Medulla oblongata (tissue), 1 donor: ENCODE measurements at regions not wholly inside any gene's neighbourhood (a gene's known extent, or its start where the extent isn't known, plus 50 kb on each side); places are given as distances from the start of the nearest gene placed in this dataset.
"Not testable (repeated sequence)": the region's sequence is repeated elsewhere in the genome, so short reads cannot be mapped to it uniquely, and the experiment has no call there.

ENCODE experiments used
- DNase-seq: peaks from one replicate; pipeline ENCODE4 v3.0.0-alpha.2; 2015; ENCODE audit errors: extremely low spot score

DNA sequence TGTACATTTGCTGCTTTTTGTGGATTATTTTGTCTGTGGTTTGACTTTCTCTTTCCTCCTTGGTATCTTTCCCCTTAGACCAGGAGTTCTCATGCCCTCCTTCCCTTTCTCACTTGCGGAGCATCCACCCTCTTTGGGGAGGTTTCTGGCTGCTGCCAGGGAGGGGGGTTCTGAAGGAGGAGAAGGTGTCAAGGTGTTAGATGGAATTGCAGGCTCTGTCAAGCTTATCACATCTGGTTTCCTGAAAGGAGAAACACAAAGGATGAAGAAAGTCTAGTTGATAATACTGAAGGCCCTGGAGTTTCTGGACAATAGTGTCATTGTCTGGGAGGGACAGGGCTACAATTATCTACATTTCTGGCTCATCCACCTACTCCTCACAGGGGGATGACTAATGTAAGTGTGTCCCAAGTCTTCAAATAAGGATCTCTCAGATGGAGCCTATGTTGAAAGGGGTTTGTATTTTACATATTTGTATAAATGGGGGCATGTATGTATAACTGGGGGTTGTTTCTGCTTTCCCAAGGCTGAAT lies 217.3 kb upstream of the CCDC196 start:
- DNase-seq = peak; percentile 20

- DNase-seq = no peak
These were observed 213.9 kb upstream of the CCDC196 start for GRCh38 chr14:66272221-66272620.

GRCh38 chr14:66273261-66273832 lies 212.8 kb upstream of the CCDC196 start:
- peak; percentile 15 for DNase-seq

- DNase-seq = not testable (repeated sequence)
These were observed 207.8 kb upstream of the CCDC196 start for GRCh38 chr14:66278418-66278817.

DNA sequence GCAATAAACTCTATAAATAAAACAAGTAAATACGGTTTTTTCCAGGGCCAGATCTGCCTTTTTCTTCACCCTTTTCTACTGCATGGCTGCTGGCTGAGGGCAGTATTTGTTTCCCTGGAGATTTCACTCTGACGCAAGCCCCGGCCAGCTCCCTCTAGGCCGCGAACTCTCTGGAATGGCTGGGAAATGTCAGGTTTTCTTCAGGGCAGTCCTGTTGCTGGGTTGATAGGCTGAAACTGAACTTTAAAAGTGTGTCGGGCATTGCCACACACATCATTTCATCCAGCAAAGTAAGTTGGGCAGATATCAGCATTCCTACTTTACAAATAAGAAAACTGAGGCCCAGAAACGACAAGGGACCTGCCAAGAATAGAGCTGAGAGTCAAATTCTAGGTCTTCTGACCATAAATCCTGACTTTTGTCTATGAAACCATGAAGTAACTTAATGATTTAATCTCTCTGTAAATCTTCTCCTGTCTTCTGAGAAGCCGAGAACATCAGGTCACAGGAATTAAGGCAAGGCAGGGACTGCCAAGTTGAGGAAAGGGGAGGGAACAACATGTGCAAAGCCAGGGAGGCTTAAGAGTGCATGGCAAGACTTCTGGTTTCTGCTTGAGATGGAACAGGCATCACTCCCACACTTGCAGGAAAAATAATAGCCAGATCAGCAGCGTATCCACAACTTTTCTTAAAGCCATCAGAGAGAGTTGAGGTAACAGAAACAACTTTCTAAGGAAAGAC lies 205.0 kb upstream of the CCDC196 start:
- peak; percentile 70 for DNase-seq

- DNase-seq = no peak
These were observed 201.8 kb upstream of the CCDC196 start for GRCh38 chr14:66284346-66284745.

- DNase-seq = no peak
These were observed 197.7 kb upstream of the CCDC196 start for GRCh38 chr14:66288511-66288910.

GRCh38 chr14:66291756-66292155 lies 194.4 kb upstream of the CCDC196 start:
- no peak for DNase-seq

GRCh38 chr14:66293533-66294105 lies 192.6 kb upstream of the CCDC196 start:
- no peak for DNase-seq

DNA sequence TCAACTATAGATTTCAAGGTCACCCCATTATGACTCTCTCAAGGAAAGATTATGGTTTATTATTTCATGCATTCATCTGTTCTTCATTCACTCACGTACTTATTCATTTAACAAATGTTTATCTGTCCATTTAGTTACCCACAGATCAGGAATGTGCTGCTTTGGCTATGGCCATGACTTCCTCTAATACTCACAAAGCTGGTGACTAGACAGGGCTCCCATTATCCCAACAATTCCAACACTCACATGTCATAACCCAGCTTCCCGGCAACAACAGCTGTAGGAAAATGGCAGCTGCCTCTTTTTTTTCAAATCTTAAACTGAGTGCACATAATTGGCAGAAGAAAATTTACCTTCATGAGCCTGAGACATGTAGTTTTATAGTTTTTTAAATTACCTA lies 190.8 kb upstream of the CCDC196 start:
- no peak for DNase-seq

DNA sequence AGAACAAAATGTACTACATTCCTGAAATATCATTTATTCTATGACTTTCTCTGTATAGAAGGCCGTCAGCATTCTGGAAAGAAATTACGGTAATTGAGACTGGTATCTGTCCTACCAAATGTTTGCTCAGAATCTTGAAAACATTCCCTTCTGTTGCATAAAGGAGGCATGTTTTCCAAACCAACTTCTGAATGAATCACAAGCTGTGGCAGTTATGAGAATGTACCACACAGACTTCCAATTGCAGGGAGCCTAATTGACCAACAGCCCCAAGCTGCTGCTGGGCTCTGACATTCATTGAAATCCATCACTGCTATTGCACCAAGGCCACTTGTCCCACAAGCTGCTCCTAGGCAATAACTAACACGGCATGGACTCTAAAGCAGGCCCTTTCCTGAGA lies 185.3 kb upstream of the CCDC196 start:
- no peak for DNase-seq

GRCh38 chr14:66306101-66306500 lies 180.1 kb upstream of the CCDC196 start:
- no peak for DNase-seq

- no peak for DNase-seq
These were observed 175.1 kb upstream of the CCDC196 start for GRCh38 chr14:66311058-66311457.

- no peak for DNase-seq
These were observed 174.2 kb upstream of the CCDC196 start for GRCh38 chr14:66311990-66312389.

GRCh38 chr14:66312451-66312850 lies 173.7 kb upstream of the CCDC196 start:
- no peak for DNase-seq

DNA sequence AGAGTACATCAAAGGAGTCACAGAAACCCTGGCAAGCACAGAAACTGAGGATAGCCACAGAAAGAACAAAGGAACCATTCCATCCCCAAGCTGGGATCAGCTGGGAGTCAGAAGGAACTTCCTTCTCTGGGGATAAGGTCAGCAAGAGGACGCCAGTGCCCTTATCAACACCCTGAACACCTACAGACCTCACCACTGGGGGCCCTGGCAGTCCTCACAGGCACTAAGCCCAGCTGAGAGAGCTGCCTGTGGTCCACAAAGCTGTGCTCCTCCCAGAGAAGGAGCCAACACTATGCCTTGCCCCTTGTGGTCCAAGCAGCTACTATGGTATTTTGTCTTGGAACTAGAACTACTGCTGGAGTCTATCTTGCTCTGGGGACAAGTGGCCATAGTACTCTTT lies 171.1 kb upstream of the CCDC196 start:
- no peak for DNase-seq

GRCh38 chr14:66315548-66315947 lies 170.6 kb upstream of the CCDC196 start:
- no peak for DNase-seq

DNA sequence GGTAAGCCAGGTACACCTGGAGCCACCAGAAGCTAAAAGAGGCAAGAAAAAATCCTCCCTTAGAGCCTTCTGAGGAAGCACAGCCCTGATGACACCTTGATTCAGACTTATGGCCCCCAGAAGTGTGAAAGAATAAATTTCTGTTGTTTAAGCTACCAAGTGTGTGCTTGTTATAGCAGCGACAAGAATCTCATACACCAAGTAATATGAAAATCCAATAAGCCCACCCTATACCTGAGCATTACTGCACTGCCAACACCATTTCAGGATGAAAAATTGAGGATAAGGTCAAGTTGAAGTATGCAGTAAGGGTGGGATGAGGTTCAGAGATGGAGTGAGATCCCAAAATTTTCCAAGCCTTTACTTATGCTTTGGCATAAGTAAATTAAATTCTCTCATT lies 163.6 kb upstream of the CCDC196 start:
- no peak for DNase-seq

GRCh38 chr14:66330228-66330627 lies 155.9 kb upstream of the CCDC196 start:
- DNase-seq = no peak

GRCh38 chr14:66330916-66331315 lies 155.3 kb upstream of the CCDC196 start:
- DNase-seq = no peak

DNA sequence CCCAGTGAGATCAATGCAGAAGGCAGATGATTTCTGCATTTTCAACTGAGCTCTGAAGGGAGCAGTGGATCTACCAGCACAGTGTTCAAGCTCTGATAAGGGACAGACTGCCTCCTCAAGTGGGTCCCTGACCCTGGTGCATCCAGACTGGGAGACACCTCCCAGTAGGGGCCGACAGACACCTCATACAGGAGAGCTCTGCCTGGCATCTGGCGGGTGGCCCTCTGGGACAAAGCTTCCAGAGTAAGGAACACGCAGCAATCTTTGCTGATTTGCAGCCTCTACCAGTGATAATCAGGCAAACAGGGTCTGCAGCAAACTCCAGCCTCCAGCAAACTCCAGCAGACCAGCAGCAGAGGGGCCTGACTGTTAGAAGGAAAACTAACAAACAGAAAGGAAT lies 152.9 kb upstream of the CCDC196 start:
- not testable (repeated sequence) for DNase-seq

GRCh38 chr14:66341239-66341638 lies 144.9 kb upstream of the CCDC196 start:
- no peak for DNase-seq

- no peak for DNase-seq
These were observed 140.2 kb upstream of the CCDC196 start for GRCh38 chr14:66345986-66346385.
